Gastrocnemius medialis (tissue), 4 donors: ENCODE measurements at regions not wholly inside any gene's neighbourhood (a gene's known extent, or its start where the extent isn't known, plus 50 kb on each side); places are given as distances from the start of the nearest gene placed in this dataset.

Source experiments
- POLR2A ChIP-seq, 2 donors: fragments of 450-650 bp; IDR thresholded peaks; one replicate each; pipeline ENCODE4 v1.6.1; 2017; ENCODE audit warnings: antibody characterized with exemption in 2 of 2, mild to moderate bottlenecking in 2 of 2, moderate library complexity in 2 of 2
- TF ChIP-seq, protein P1 (sequence below), 5 experiments: fragments of 450-650 bp in 3 of 5; fragments of 200-600 bp in 2 of 5; sonication (generic) in 2 of 5; IDR thresholded peaks in 4 of 5; conservative IDR thresholded peaks in 1 of 5; 1 replicate in 4 of 5; 2 replicates in 1 of 5; pipeline ENCODE4 v1.5.1; 2016 to 2019; ENCODE audit warnings: antibody characterized with exemption in 5 of 5, mild to moderate bottlenecking in 3 of 5, moderate library complexity in 3 of 5

- TF ChIP-seq, protein P1, sequence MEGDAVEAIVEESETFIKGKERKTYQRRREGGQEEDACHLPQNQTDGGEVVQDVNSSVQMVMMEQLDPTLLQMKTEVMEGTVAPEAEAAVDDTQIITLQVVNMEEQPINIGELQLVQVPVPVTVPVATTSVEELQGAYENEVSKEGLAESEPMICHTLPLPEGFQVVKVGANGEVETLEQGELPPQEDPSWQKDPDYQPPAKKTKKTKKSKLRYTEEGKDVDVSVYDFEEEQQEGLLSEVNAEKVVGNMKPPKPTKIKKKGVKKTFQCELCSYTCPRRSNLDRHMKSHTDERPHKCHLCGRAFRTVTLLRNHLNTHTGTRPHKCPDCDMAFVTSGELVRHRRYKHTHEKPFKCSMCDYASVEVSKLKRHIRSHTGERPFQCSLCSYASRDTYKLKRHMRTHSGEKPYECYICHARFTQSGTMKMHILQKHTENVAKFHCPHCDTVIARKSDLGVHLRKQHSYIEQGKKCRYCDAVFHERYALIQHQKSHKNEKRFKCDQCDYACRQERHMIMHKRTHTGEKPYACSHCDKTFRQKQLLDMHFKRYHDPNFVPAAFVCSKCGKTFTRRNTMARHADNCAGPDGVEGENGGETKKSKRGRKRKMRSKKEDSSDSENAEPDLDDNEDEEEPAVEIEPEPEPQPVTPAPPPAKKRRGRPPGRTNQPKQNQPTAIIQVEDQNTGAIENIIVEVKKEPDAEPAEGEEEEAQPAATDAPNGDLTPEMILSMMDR (IDR thresholded peaks at IDR 0.05 in 4 of 5, conservative IDR thresholded peaks at IDR 0.05 in 1 of 5), result no peak
- no peak for TF ChIP-seq POLR2A (IDR thresholded peaks at IDR 0.05)
Measured at GRCh38 chr16:65494609-65495008, 372.7 kb upstream of the CDH11 start.
